B cell (primary cell): ENCODE measurements at regions not wholly inside any gene's neighbourhood (a gene's known extent, or its start where the extent isn't known, plus 50 kb on each side); places are given as distances from the start of the nearest gene placed in this dataset.

Source experiments
- ATAC-seq: fragments of 200-7000 bp; cut with Tn5 transposase; one replicate; pipeline ENCODE4 v1.10.0; 2021; ENCODE audit warnings: low read depth, mild to moderate bottlenecking, moderate number of reproducible peaks, moderate library complexity
- CTCF ChIA-PET: fragments of 350-600 bp; sonication (Branson Sonifier 250); formaldehyde crosslinking; loops from one replicate; lab custom pipeline; 2021; ENCODE audit warnings: antibody characterized with exemption, inconsistent platforms; lab: Charles Lee
- POLR2A ChIA-PET: fragments of 350-600 bp; sonication (Branson Sonifier 250); formaldehyde crosslinking; loops from one replicate; lab custom pipeline; 2021; ENCODE audit warnings: antibody characterized with exemption; lab: Charles Lee
- DNase-seq: peaks from one replicate; pipeline ENCODE4 v3.0.0; 2013
- H2AFZ ChIP-seq: 2 replicates; pipeline ENCODE4 v1.6.1; 2012; ENCODE audit warnings: mild to moderate bottlenecking, low read depth, low read length; ENCODE audit not compliant: insufficient read depth, poor library complexity, severe bottlenecking
- H3K27ac ChIP-seq, 2 donors: 1 replicate in 1 of 2; 2 replicates in 1 of 2; pipeline ENCODE4 v1.5.1; 2012 to 2013; ENCODE audit warnings: low read length in 2 of 2, mild to moderate bottlenecking in 2 of 2, moderate library complexity in 1 of 2
- H3K27me3 ChIP-seq, 4 experiments: fragments of 200-600 bp in 1 of 4; sonication (generic) in 1 of 4; replicated peaks in 1 of 4; 1 replicate in 2 of 4; 2 replicates in 2 of 4; pipeline versions ENCODE4 v1.6.1 to v1.7.0; 2013 to 2016; ENCODE audit warnings: low read length in 3 of 4, mild to moderate bottlenecking in 2 of 4, mixed read lengths in 1 of 4, moderate library complexity in 1 of 4; ENCODE audit not compliant: insufficient read depth in 4 of 4, control insufficient read depth in 3 of 4; ENCODE audit errors: control extremely low read depth in 1 of 4
- H3K36me3 ChIP-seq, 2 experiments: replicated peaks in 1 of 2; 1 replicate in 1 of 2; 2 replicates in 1 of 2; pipeline versions ENCODE4 v1.6.1 to v1.7.1; 2013; ENCODE audit warnings: low read length in 1 of 2; ENCODE audit not compliant: insufficient read depth in 2 of 2, control insufficient read depth in 1 of 2; ENCODE audit errors: control extremely low read depth in 1 of 2, extremely low read depth in 1 of 2
- H3K4me1 ChIP-seq, 2 donors: fragments of 200-600 bp in 1 of 2; sonication (generic) in 1 of 2; 1 replicate in 1 of 2; 2 replicates in 1 of 2; pipeline versions ENCODE4 v1.5.1 to v1.6.1; 2013 to 2017; ENCODE audit warnings: low read length in 2 of 2; ENCODE audit not compliant: control insufficient read depth in 2 of 2, insufficient read depth in 2 of 2
- H3K4me2 ChIP-seq: replicated peaks from 2 replicates; pipeline ENCODE3; 2012; ENCODE audit warnings: mild to moderate bottlenecking, low read depth, low read length; ENCODE audit not compliant: poor library complexity, severe bottlenecking
- H3K4me3 ChIP-seq, 5 experiments: fragments of 200-600 bp in 1 of 5; sonication (generic) in 1 of 5; 1 replicate in 3 of 5; 2 replicates in 2 of 5; pipeline versions ENCODE4 v1.5.1 to v1.7.0; 2011 to 2016; ENCODE audit warnings: low read length in 4 of 5, mild to moderate bottlenecking in 4 of 5, low read depth in 2 of 5, control low read depth in 1 of 5, moderate library complexity in 1 of 5; ENCODE audit not compliant: insufficient read depth in 1 of 5; ENCODE audit errors: control extremely low read depth in 1 of 5, extremely low read depth in 1 of 5
- H3K79me2 ChIP-seq: fragments of 200-600 bp; sonication (generic); one replicate; pipeline ENCODE4 v1.6.0; 2016; ENCODE audit warnings: low read length; ENCODE audit not compliant: control insufficient read depth, insufficient read depth
- H3K9ac ChIP-seq: fragments of 200-600 bp; sonication (generic); 2 replicates; pipeline ENCODE4 v1.6.1; 2017; ENCODE audit warnings: mild to moderate bottlenecking, low read length, moderate library complexity
- H3K9me3 ChIP-seq, 3 donors: one replicate each; pipeline versions ENCODE4 v1.6.1 to v1.7.1; 2013; ENCODE audit warnings: low read length in 2 of 3; ENCODE audit not compliant: control insufficient read depth in 2 of 3, insufficient read depth in 1 of 3; ENCODE audit errors: control extremely low read depth in 1 of 3
- H4K20me1 ChIP-seq: 2 replicates; pipeline ENCODE4 v1.6.0; 2012; ENCODE audit warnings: mild to moderate bottlenecking, low read length; ENCODE audit not compliant: insufficient read depth, control insufficient read depth, poor library complexity, severe bottlenecking
- H3K27ac Mint-ChIP-seq: one replicate; pipeline ENCODE4 v1.8.0; 2021; ENCODE audit warnings: mixed read lengths
- H3K27me3 Mint-ChIP-seq: one replicate; pipeline ENCODE4 v1.8.0; 2021; ENCODE audit warnings: mixed read lengths
- H3K4me1 Mint-ChIP-seq: one replicate; pipeline ENCODE4 v1.8.0; 2021; ENCODE audit warnings: mixed read lengths
- H3K4me3 Mint-ChIP-seq: one replicate; pipeline ENCODE4 v1.8.0; 2021; ENCODE audit warnings: mixed read lengths
- H3K9me3 Mint-ChIP-seq: one replicate; pipeline ENCODE4 v1.8.0; 2022; ENCODE audit warnings: mixed read lengths; ENCODE audit not compliant: insufficient read depth
- CTCF ChIP-seq: fragments of 200-600 bp; IDR thresholded peaks from one replicate; pipeline ENCODE4 v1.8.0; 2022; ENCODE audit warnings: antibody characterized with exemption, mild to moderate bottlenecking
- EZH2 ChIP-seq: IDR thresholded peaks from 2 replicates; pipeline ENCODE4 v1.6.1; 2012; ENCODE audit warnings: borderline replicate concordance, low read depth, mild to moderate bottlenecking, moderate library complexity, low read length; ENCODE audit not compliant: insufficient read depth, poor library complexity, severe bottlenecking
- WGBS: methylation state at CpG from one replicate; pipeline ENCODE4 v1.1.5; 2013; ENCODE audit warnings: missing lambda C conversion rate; ENCODE audit not compliant: insufficient coverage; 5-methylcytosine and 5-hydroxymethylcytosine counted together
- intact Hi-C: fragments of 100-400 bp; cut with micrococcal nuclease; formaldehyde crosslinking; loops from one replicate; pipeline ENCODE4 v1.10.0; 2022

- Histone ChIP-seq H3K9me3 (no peaks in the 10 kb centered on the region), H3K27ac (no peak overlapping the region), H3K4me1 (no peaks in the 10 kb centered on the region), H2AFZ (no peak overlapping the region), H3K27me3 (no peaks in the 10 kb centered on the region), H3K9ac (no peak overlapping the region), H3K4me2 (no peak overlapping the region), H3K79me2 (no peaks in the 10 kb centered on the region), H3K4me3 (no peak overlapping the region), H4K20me1 (no peaks in the 10 kb centered on the region), H3K36me3 (no peaks in the 10 kb centered on the region)
- DNase-seq (no peak), ATAC-seq (no peak)
- TF ChIP-seq EZH2 (no peak), CTCF (no peak)
- 81% methylated on average over 6 of the region's 7 CpGs for WGBS
- Mint-ChIP-seq H3K4me1 (peaks cover 5% of the 10 kb centered on the region), H3K4me3 (no peak overlapping the region), H3K9me3 (no peaks in the 10 kb centered on the region), H3K27ac (no peak overlapping the region), H3K27me3 (no peaks in the 10 kb centered on the region)
- intact Hi-C loops: no loop called here
- ChIA-PET CTCF (no interaction called here), POLR2A (no interaction called here)
Measured at GRCh38 chr13:40336228-40337221, 329.9 kb downstream of the FOXO1 start.

GRCh38 chr13:40337651-40338050 lies 328.8 kb downstream of the FOXO1 start:
- no peak overlapping the region for H3K27ac ChIP-seq
- Mint-ChIP-seq H3K4me1 (peaks cover 5% of the 10 kb centered on the region), H3K4me3 (no peak overlapping the region), H3K27me3 (no peaks in the 10 kb centered on the region), H3K27ac (no peak overlapping the region), H3K9me3 (no peaks in the 10 kb centered on the region)
- no peaks in the 10 kb centered on the region for H3K9me3 ChIP-seq
- ChIA-PET POLR2A (no interaction called here), CTCF (no interaction called here)
- H3K4me2 ChIP-seq: no peak overlapping the region
- 100% methylated on average over 1 of the region's 6 CpGs for WGBS
- TF ChIP-seq CTCF (no peak), EZH2 (no peak)
- no peaks in the 10 kb centered on the region for H3K4me1 ChIP-seq
- no peaks in the 10 kb centered on the region for H3K36me3 ChIP-seq
- DNase-seq (no peak), ATAC-seq (no peak)
- no peaks in the 10 kb centered on the region for H3K27me3 ChIP-seq
- intact Hi-C loops: no loop called here
- no peaks in the 10 kb centered on the region for H4K20me1 ChIP-seq
- no peak overlapping the region for H2AFZ ChIP-seq
- H3K4me3 ChIP-seq: no peak overlapping the region
- no peak overlapping the region for H3K9ac ChIP-seq
- H3K79me2 ChIP-seq: no peaks in the 10 kb centered on the region
